GM21786 (cell line): ENCODE measurements at regions not wholly inside any gene's neighbourhood (a gene's known extent, or its start where the extent isn't known, plus 50 kb on each side); places are given as distances from the start of the nearest gene placed in this dataset.
A peak's percentile ranks its signal among the peaks of the same experiment; 100 is the strongest.
"Not testable (repeated sequence)": the region's sequence is repeated elsewhere in the genome, so short reads cannot be mapped to it uniquely, and the experiment has no call there.

Experiments
- ATAC-seq: cut with Tn5 transposase; IDR thresholded peaks from one replicate; pipeline ENCODE4 v1.9.1; 2021; ENCODE audit not compliant: unreplicated experiment

- ATAC-seq = no peak
Measured at GRCh38 chr20:1845163-1845523, 50.1 kb upstream of the SIRPA start.

GRCh38 chr20:1844325-1845162 lies 50.7 kb upstream of the SIRPA start:
- ATAC-seq = peak; percentile 93

GRCh38 chr20:1842281-1842680 lies 52.9 kb upstream of the SIRPA start:
- ATAC-seq = no peak

- no peak for ATAC-seq
Measured at GRCh38 chr20:1841554-1842140, 53.6 kb upstream of the SIRPA start.

GRCh38 chr20:1840817-1841553 lies 54.2 kb upstream of the SIRPA start:
- ATAC-seq = no peak

- not testable (repeated sequence) for ATAC-seq
Measured at GRCh38 chr20:1839376-1840317, 55.6 kb upstream of the SIRPA start.

- ATAC-seq = no peak
Measured at GRCh38 chr20:1838556-1839279, 56.5 kb upstream of the SIRPA start.

GRCh38 chr20:1835186-1836035 lies 59.8 kb upstream of the SIRPA start:
- no peak for ATAC-seq

GRCh38 chr20:1833728-1834726 lies 61.2 kb upstream of the SIRPA start:
- ATAC-seq = no peak

GRCh38 chr20:1833216-1833615 lies 62.0 kb upstream of the SIRPA start:
- no peak for ATAC-seq

GRCh38 chr20:1832634-1833033 lies 62.6 kb upstream of the SIRPA start:
- no peak for ATAC-seq

- ATAC-seq = no peak
Measured at GRCh38 chr20:1831606-1832005, 63.6 kb upstream of the SIRPA start.

GRCh38 chr20:1831096-1831495 lies 64.1 kb upstream of the SIRPA start:
- ATAC-seq = no peak

GRCh38 chr20:1830240-1830639 lies 65.0 kb upstream of the SIRPA start:
- ATAC-seq = no peak

GRCh38 chr20:1829531-1829930 lies 65.7 kb upstream of the SIRPA start:
- no peak for ATAC-seq

- ATAC-seq = no peak
Measured at GRCh38 chr20:1828786-1829131, 66.4 kb upstream of the SIRPA start.

- no peak for ATAC-seq
Measured at GRCh38 chr20:1827974-1828785, 67.0 kb upstream of the SIRPA start.
